HepG2 (cell line): ENCODE measurements at regions not wholly inside any gene's neighbourhood (a gene's known extent, or its start where the extent isn't known, plus 50 kb on each side); places are given as distances from the start of the nearest gene placed in this dataset.
A peak's percentile ranks its signal among the peaks of the same experiment; 100 is the strongest.

ENCODE experiments used
- CCAR2 ChIP-seq: fragments of 200-400 bp; formaldehyde crosslinking; optimal IDR thresholded peaks from 2 replicates; pipeline ENCODE3; 2018; ENCODE audit warnings: low read depth, mild to moderate bottlenecking, low read length, moderate library complexity
- CREB1 ChIP-seq, 2 experiments: fragments of 450-650 bp in 1 of 2; IDR thresholded peaks; 2 replicates each; pipeline ENCODE4 v1.6.1; 2016 to 2017; ENCODE audit warnings: control low read depth in 1 of 2, mild to moderate bottlenecking in 1 of 2, missing compliant biosample characterization in 1 of 2, missing genetic modification characterization in 1 of 2
- HNRNPLL ChIP-seq: fragments of 200-400 bp; formaldehyde crosslinking; IDR thresholded peaks from 2 replicates; pipeline ENCODE4 v1.6.1; 2017; ENCODE audit warnings: mild to moderate bottlenecking, low read depth, low read length; ENCODE audit not compliant: poor library complexity, severe bottlenecking
- MAFK ChIP-seq, 2 experiments: IDR thresholded peaks in 1 of 2; conservative IDR thresholded peaks in 1 of 2; 2 replicates each; pipeline ENCODE4 v1.6.1; 2011; ENCODE audit warnings: improper control_type of control experiment in 2 of 2, low read length in 2 of 2
- MLXIP ChIP-seq: sonication (generic); formaldehyde crosslinking; IDR thresholded peaks from 2 replicates; pipeline ENCODE4 v1.9.0; 2021; ENCODE audit warnings: missing genetic modification reagents, borderline replicate concordance
- NR2F1 ChIP-seq, 2 experiments: fragments of 450-650 bp in 1 of 2; formaldehyde crosslinking in 1 of 2; IDR thresholded peaks; 2 replicates each; pipeline versions ENCODE4 v1.5.0 to v1.6.1; 2016 to 2020; ENCODE audit warnings: mild to moderate bottlenecking in 1 of 2, missing compliant biosample characterization in 1 of 2, missing genetic modification reagents in 1 of 2, moderate library complexity in 1 of 2
- ONECUT2 ChIP-seq: sonication (generic); formaldehyde crosslinking; IDR thresholded peaks from 2 replicates; pipeline ENCODE4 v1.4.0; 2020; ENCODE audit warnings: missing genetic modification reagents
- PHF20 ChIP-seq: sonication (generic); formaldehyde crosslinking; IDR thresholded peaks from 2 replicates; pipeline ENCODE4 v1.5.0; 2020; ENCODE audit warnings: mild to moderate bottlenecking, missing genetic modification reagents
- PRMT3 ChIP-seq: sonication (generic); formaldehyde crosslinking; IDR thresholded peaks from 2 replicates; pipeline ENCODE4 v1.8.1; 2022; ENCODE audit warnings: low read depth, mild to moderate bottlenecking, moderate library complexity, missing genetic modification reagents, borderline replicate concordance
- SALL2 ChIP-seq: sonication (generic); formaldehyde crosslinking; IDR thresholded peaks from 2 replicates; pipeline ENCODE4 v1.8.1; 2023; ENCODE audit warnings: mild to moderate bottlenecking, missing genetic modification reagents, inconsistent platforms
- STAG1 ChIP-seq: sonication (generic); formaldehyde crosslinking; IDR thresholded peaks from 2 replicates; pipeline ENCODE4 v1.4.0; 2020; ENCODE audit warnings: missing genetic modification reagents
- SUZ12 ChIP-seq: fragments of 150-350 bp; IDR thresholded peaks from 2 replicates; pipeline ENCODE4 v1.6.1; 2014; ENCODE audit warnings: low read depth, low read length
- TAF1 ChIP-seq: sonication (generic); formaldehyde crosslinking; IDR thresholded peaks from 2 replicates; pipeline ENCODE4 v1.4.0; 2020; ENCODE audit warnings: missing genetic modification reagents
- TBX3 ChIP-seq: fragments of 450-650 bp; IDR thresholded peaks from 2 replicates; pipeline ENCODE4 v1.6.1; 2017; ENCODE audit warnings: antibody characterized with exemption, mild to moderate bottlenecking, inconsistent platforms, borderline replicate concordance
- ZNF605 ChIP-seq: sonication (generic); formaldehyde crosslinking; IDR thresholded peaks from 2 replicates; pipeline ENCODE4 v1.8.0; 2022; ENCODE audit warnings: mild to moderate bottlenecking, missing genetic modification reagents
- ZNF614 ChIP-seq: IDR thresholded peaks from 2 replicates; pipeline ENCODE4 v1.6.1; 2018; ENCODE audit warnings: missing biosample characterization, missing genetic modification reagents, inconsistent platforms, borderline replicate concordance
- ZNF616 ChIP-seq: sonication (generic); formaldehyde crosslinking; IDR thresholded peaks from 2 replicates; pipeline ENCODE4 v1.5.0; 2020; ENCODE audit warnings: low read depth, mild to moderate bottlenecking, missing genetic modification reagents
- ZSCAN9 ChIP-seq: IDR thresholded peaks from 2 replicates; pipeline ENCODE4 v1.6.1; 2016; ENCODE audit warnings: borderline replicate concordance
- TF ChIP-seq, protein P1 (sequence below): sonication (generic); formaldehyde crosslinking; IDR thresholded peaks from 2 replicates; pipeline ENCODE4 v1.5.1; 2020; ENCODE audit warnings: missing genetic modification reagents, mild to moderate bottlenecking, borderline replicate concordance
- TF ChIP-seq, protein P2 (sequence below): IDR thresholded peaks from 2 replicates; pipeline ENCODE4 v1.6.1; 2018; ENCODE audit warnings: missing genetic modification reagents, mild to moderate bottlenecking, missing compliant biosample characterization
- TF ChIP-seq, protein P3 (sequence below): sonication (generic); formaldehyde crosslinking; IDR thresholded peaks from 2 replicates; pipeline ENCODE4 v1.5.0; 2020; ENCODE audit warnings: mild to moderate bottlenecking, missing genetic modification reagents, moderate library complexity

GRCh38 chr20:50366270-50367103 lies 143.7 kb upstream of the PTPN1 start (continued):
- TF ChIP-seq CREB1 (IDR thresholded peaks at IDR 0.05) (peak; percentile 50), CREB1 (CRISPR knock-in tag; IDR thresholded peaks at IDR 0.05) (peak; percentile 82), PHF20 (CRISPR knock-in tag) (peak; percentile 46; the same call in 1 of the 2 replicates), ONECUT2 (CRISPR knock-in tag) (peak; percentile 35), TAF1 (CRISPR knock-in tag) (peak; percentile 26; the same call in 1 of the 2 replicates), MAFK (conservative IDR thresholded peaks at IDR 0.05 in 1 of 2, IDR thresholded peaks at IDR 0.05 in 1 of 2; ENCODE audit: low read length in 2 of 2) (peak; percentile 62 to 84), STAG1 (CRISPR knock-in tag) (peak; percentile 50), ZSCAN9 (CRISPR knock-in tag) (peak; percentile 15; the same call in 1 of the 2 replicates), TBX3 (peak; percentile 88), HNRNPLL (no peak), MLXIP (CRISPR knock-in tag) (no peak), SALL2 (CRISPR knock-in tag) (0 out of 2 replicates have a peak, but pooled peaks have one; percentile 53), ZNF616 (no peak), ZNF614 (CRISPR knock-in tag) (peak; percentile 96), NR2F1 (CRISPR knock-in tag; IDR thresholded peaks at IDR 0.05) (peak; percentile 79 to 88), SUZ12 (no peak), PRMT3 (CRISPR knock-in tag) (0 out of 2 replicates have a peak, but pooled peaks have one; percentile 52), CCAR2 (no peak), ZNF605 (CRISPR knock-in tag) (peak; percentile 73)
- TF ChIP-seq, protein P1, sequence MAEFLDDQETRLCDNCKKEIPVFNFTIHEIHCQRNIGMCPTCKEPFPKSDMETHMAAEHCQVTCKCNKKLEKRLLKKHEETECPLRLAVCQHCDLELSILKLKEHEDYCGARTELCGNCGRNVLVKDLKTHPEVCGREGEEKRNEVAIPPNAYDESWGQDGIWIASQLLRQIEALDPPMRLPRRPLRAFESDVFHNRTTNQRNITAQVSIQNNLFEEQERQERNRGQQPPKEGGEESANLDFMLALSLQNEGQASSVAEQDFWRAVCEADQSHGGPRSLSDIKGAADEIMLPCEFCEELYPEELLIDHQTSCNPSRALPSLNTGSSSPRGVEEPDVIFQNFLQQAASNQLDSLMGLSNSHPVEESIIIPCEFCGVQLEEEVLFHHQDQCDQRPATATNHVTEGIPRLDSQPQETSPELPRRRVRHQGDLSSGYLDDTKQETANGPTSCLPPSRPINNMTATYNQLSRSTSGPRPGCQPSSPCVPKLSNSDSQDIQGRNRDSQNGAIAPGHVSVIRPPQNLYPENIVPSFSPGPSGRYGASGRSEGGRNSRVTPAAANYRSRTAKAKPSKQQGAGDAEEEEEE (CRISPR knock-in tag): no peak
- TF ChIP-seq, protein P2, sequence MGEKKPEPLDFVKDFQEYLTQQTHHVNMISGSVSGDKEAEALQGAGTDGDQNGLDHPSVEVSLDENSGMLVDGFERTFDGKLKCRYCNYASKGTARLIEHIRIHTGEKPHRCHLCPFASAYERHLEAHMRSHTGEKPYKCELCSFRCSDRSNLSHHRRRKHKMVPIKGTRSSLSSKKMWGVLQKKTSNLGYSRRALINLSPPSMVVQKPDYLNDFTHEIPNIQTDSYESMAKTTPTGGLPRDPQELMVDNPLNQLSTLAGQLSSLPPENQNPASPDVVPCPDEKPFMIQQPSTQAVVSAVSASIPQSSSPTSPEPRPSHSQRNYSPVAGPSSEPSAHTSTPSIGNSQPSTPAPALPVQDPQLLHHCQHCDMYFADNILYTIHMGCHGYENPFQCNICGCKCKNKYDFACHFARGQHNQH (CRISPR knock-in tag): peak; percentile 97
- TF ChIP-seq, protein P3, sequence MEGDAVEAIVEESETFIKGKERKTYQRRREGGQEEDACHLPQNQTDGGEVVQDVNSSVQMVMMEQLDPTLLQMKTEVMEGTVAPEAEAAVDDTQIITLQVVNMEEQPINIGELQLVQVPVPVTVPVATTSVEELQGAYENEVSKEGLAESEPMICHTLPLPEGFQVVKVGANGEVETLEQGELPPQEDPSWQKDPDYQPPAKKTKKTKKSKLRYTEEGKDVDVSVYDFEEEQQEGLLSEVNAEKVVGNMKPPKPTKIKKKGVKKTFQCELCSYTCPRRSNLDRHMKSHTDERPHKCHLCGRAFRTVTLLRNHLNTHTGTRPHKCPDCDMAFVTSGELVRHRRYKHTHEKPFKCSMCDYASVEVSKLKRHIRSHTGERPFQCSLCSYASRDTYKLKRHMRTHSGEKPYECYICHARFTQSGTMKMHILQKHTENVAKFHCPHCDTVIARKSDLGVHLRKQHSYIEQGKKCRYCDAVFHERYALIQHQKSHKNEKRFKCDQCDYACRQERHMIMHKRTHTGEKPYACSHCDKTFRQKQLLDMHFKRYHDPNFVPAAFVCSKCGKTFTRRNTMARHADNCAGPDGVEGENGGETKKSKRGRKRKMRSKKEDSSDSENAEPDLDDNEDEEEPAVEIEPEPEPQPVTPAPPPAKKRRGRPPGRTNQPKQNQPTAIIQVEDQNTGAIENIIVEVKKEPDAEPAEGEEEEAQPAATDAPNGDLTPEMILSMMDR (CRISPR knock-in tag): 0 out of 2 replicates have a peak, but pooled peaks have one; percentile 11
